Activated naive CD4-positive, alpha-beta T cell treated with anti-CD3 and anti-CD28 coated beads, Interleukin-2, amount 50 U/mL, for 24 hours (primary cell): ENCODE measurements at regions not wholly inside any gene's neighbourhood (a gene's known extent, or its start where the extent isn't known, plus 50 kb on each side); places are given as distances from the start of the nearest gene placed in this dataset.
"Not testable (repeated sequence)": the region's sequence is repeated elsewhere in the genome, so short reads cannot be mapped to it uniquely, and the experiment has no call there.

Source experiments
- H3K27ac Mint-ChIP-seq: one replicate; pipeline ENCODE4 v1.8.0; 2021; ENCODE audit warnings: mild to moderate bottlenecking, mixed read lengths
- H3K27me3 Mint-ChIP-seq: one replicate; pipeline ENCODE4 v1.8.0; 2021; ENCODE audit warnings: mixed read lengths
- H3K36me3 Mint-ChIP-seq: one replicate; pipeline ENCODE4 v1.8.0; 2021; ENCODE audit warnings: mixed read lengths
- H3K4me1 Mint-ChIP-seq: one replicate; pipeline ENCODE4 v1.8.0; 2021; ENCODE audit warnings: mixed read lengths
- H3K4me3 Mint-ChIP-seq: one replicate; pipeline ENCODE4 v1.8.0; 2021; ENCODE audit warnings: mild to moderate bottlenecking, mixed read lengths
- H3K9me3 Mint-ChIP-seq: one replicate; pipeline ENCODE4 v1.8.0; 2021; ENCODE audit warnings: mixed read lengths

GRCh38 chr6:151692216-151692615, 115.3 kb upstream of the ESR1 start:
- Mint-ChIP-seq H3K27me3 (no peaks in the 10 kb centered on the region), H3K4me3 (peak overlapping the region; percentile 87), H3K4me1 (peaks cover 36% of the 10 kb centered on the region), H3K36me3 (peaks cover 3% of the 10 kb centered on the region), H3K9me3 (no peaks in the 10 kb centered on the region), H3K27ac (no peak overlapping the region)

- Mint-ChIP-seq H3K27ac (no peak overlapping the region), H3K36me3 (peaks cover 4% of the 10 kb centered on the region), H3K9me3 (no peaks in the 10 kb centered on the region), H3K27me3 (no peaks in the 10 kb centered on the region), H3K4me3 (no peak overlapping the region), H3K4me1 (peaks cover 36% of the 10 kb centered on the region)
Observed at GRCh38 chr6:151693366-151693765, 114.1 kb upstream of the ESR1 start.

GRCh38 chr6:151695156-151695555, 112.3 kb upstream of the ESR1 start:
- Mint-ChIP-seq H3K27ac (no peak overlapping the region), H3K4me3 (no peak overlapping the region), H3K27me3 (no peaks in the 10 kb centered on the region), H3K9me3 (no peaks in the 10 kb centered on the region), H3K4me1 (peaks cover 35% of the 10 kb centered on the region), H3K36me3 (peaks cover 5% of the 10 kb centered on the region)

- H3K36me3 Mint-ChIP-seq = not testable (repeated sequence)
Observed at GRCh38 chr6:151696302-151696701, 111.2 kb upstream of the ESR1 start.

GRCh38 chr6:151698931-151699700, 108.4 kb upstream of the ESR1 start:
- H3K27me3 Mint-ChIP-seq = no peaks in the 10 kb centered on the region

More at GRCh38 chr6:151696302-151696701, 111.2 kb upstream of the ESR1 start:
- H3K9me3 Mint-ChIP-seq, H3K27me3 Mint-ChIP-seq, H3K4me3 Mint-ChIP-seq, H3K27ac Mint-ChIP-seq: not testable (repeated sequence)
- peaks cover 25% of the 10 kb centered on the region for H3K4me1 Mint-ChIP-seq

GRCh38 chr6:151699719-151700118, 107.8 kb upstream of the ESR1 start:
- Mint-ChIP-seq H3K9me3 (no peaks in the 10 kb centered on the region), H3K36me3 (peaks cover 7% of the 10 kb centered on the region), H3K27me3 (no peaks in the 10 kb centered on the region), H3K4me3 (no peak overlapping the region), H3K27ac (no peak overlapping the region), H3K4me1 (peaks cover 29% of the 10 kb centered on the region)

More at GRCh38 chr6:151698931-151699700, 108.4 kb upstream of the ESR1 start:
- Mint-ChIP-seq H3K36me3 (peaks cover 7% of the 10 kb centered on the region), H3K4me3 (no peak overlapping the region), H3K27ac (no peak overlapping the region), H3K4me1 (peaks cover 29% of the 10 kb centered on the region), H3K9me3 (no peaks in the 10 kb centered on the region)

- Mint-ChIP-seq H3K27me3 (no peaks in the 10 kb centered on the region), H3K4me1 (peaks cover 29% of the 10 kb centered on the region), H3K27ac (peak overlapping the region; percentile 84), H3K9me3 (no peaks in the 10 kb centered on the region), H3K4me3 (peak overlapping the region; percentile 70), H3K36me3 (peaks cover 7% of the 10 kb centered on the region)
Observed at GRCh38 chr6:151701911-151702562, 105.4 kb upstream of the ESR1 start.

- peaks cover 29% of the 10 kb centered on the region for H3K4me1 Mint-ChIP-seq
- H3K27ac Mint-ChIP-seq = no peak overlapping the region
- H3K36me3 Mint-ChIP-seq = peaks cover 7% of the 10 kb centered on the region
- H3K4me3 Mint-ChIP-seq = no peak overlapping the region
- H3K9me3 Mint-ChIP-seq = no peaks in the 10 kb centered on the region
- H3K27me3 Mint-ChIP-seq = no peaks in the 10 kb centered on the region
Observed at GRCh38 chr6:151702851-151703658, 104.4 kb upstream of the ESR1 start.

- H3K4me1 Mint-ChIP-seq = peaks cover 33% of the 10 kb centered on the region
- no peaks in the 10 kb centered on the region for H3K27me3 Mint-ChIP-seq
- peaks cover 4% of the 10 kb centered on the region for H3K9me3 Mint-ChIP-seq
- no peak overlapping the region for H3K27ac Mint-ChIP-seq
- peaks cover 9% of the 10 kb centered on the region for H3K36me3 Mint-ChIP-seq
- H3K4me3 Mint-ChIP-seq = no peak overlapping the region
Observed at GRCh38 chr6:151704383-151704782, 103.1 kb upstream of the ESR1 start.

- Mint-ChIP-seq H3K27me3 (no peaks in the 10 kb centered on the region), H3K4me1 (peaks cover 31% of the 10 kb centered on the region), H3K36me3 (peaks cover 12% of the 10 kb centered on the region), H3K9me3 (peaks cover 5% of the 10 kb centered on the region), H3K4me3 (no peak overlapping the region), H3K27ac (no peak overlapping the region)
Observed at GRCh38 chr6:151705993-151706733, 101.3 kb upstream of the ESR1 start.

- Mint-ChIP-seq H3K27ac (no peak overlapping the region), H3K27me3 (no peaks in the 10 kb centered on the region), H3K9me3 (peaks cover 16% of the 10 kb centered on the region), H3K4me3 (no peak overlapping the region), H3K4me1 (peaks cover 6% of the 10 kb centered on the region), H3K36me3 (peaks cover 21% of the 10 kb centered on the region)
Observed at GRCh38 chr6:151709329-151709728, 98.2 kb upstream of the ESR1 start.

- Mint-ChIP-seq H3K27me3 (no peaks in the 10 kb centered on the region), H3K4me3 (no peak overlapping the region), H3K36me3 (peaks cover 21% of the 10 kb centered on the region), H3K9me3 (peaks cover 11% of the 10 kb centered on the region), H3K4me1 (peaks cover 14% of the 10 kb centered on the region), H3K27ac (no peak overlapping the region)
Observed at GRCh38 chr6:151716526-151716932, 91.0 kb upstream of the ESR1 start.

- Mint-ChIP-seq H3K36me3 (peaks cover 9% of the 10 kb centered on the region), H3K27me3 (no peaks in the 10 kb centered on the region), H3K9me3 (peaks cover under 1% of the 10 kb centered on the region), H3K27ac (no peak overlapping the region), H3K4me1 (peaks cover 32% of the 10 kb centered on the region), H3K4me3 (no peak overlapping the region)
Observed at GRCh38 chr6:151719070-151719469, 88.4 kb upstream of the ESR1 start.

GRCh38 chr6:151721146-151721545, 86.3 kb upstream of the ESR1 start:
- Mint-ChIP-seq H3K4me1 (peaks cover 32% of the 10 kb centered on the region), H3K27ac (no peak overlapping the region)

GRCh38 chr6:151721671-151722070, 85.8 kb upstream of the ESR1 start:
- no peak overlapping the region for H3K27ac Mint-ChIP-seq
- H3K4me1 Mint-ChIP-seq = peaks cover 29% of the 10 kb centered on the region
- H3K36me3 Mint-ChIP-seq = peaks cover 3% of the 10 kb centered on the region
- H3K9me3 Mint-ChIP-seq = no peaks in the 10 kb centered on the region
- H3K4me3 Mint-ChIP-seq = no peak overlapping the region
- H3K27me3 Mint-ChIP-seq = no peaks in the 10 kb centered on the region

More at GRCh38 chr6:151721146-151721545, 86.3 kb upstream of the ESR1 start:
- Mint-ChIP-seq H3K4me3 (no peak overlapping the region), H3K27me3 (no peaks in the 10 kb centered on the region), H3K36me3 (peaks cover 3% of the 10 kb centered on the region), H3K9me3 (no peaks in the 10 kb centered on the region)
